ENCODE measurements at regions not wholly inside any gene's neighbourhood (a gene's known extent, or its start where the extent isn't known, plus 50 kb on each side); places are given as distances from the start of the nearest gene placed in this dataset.
"Not testable (repeated sequence)": the region's sequence is repeated elsewhere in the genome, so short reads cannot be mapped to it uniquely, and the experiment has no call there.

GRCh38 chr9:41463924-41464323 lies 274.8 kb upstream of the ZNG1F start:
- TF ChIP-seq POLR2A (IDR thresholded peaks at IDR 0.05; ENCODE audit: low read depth, low read length); CTCF (IDR thresholded peaks at IDR 0.05; ENCODE audit: extremely low read depth in 1 of 2, insufficient read depth in 1 of 2, low read depth in 1 of 2, low read length in 2 of 2); POLR2AphosphoS5 (IDR thresholded peaks at IDR 0.05; ENCODE audit: insufficient read depth, low read depth, low read length); MAX (IDR thresholded peaks at IDR 0.05; ENCODE audit: insufficient read depth, insufficient read length); JUN (IDR thresholded peaks at IDR 0.05; ENCODE audit: borderline replicate concordance, insufficient read depth, insufficient read length, low read depth); GATA2 (IDR thresholded peaks at IDR 0.05; ENCODE audit: insufficient read depth, insufficient read length, low read depth, low read length); EZH2 (IDR thresholded peaks at IDR 0.05; ENCODE audit: borderline replicate concordance, low read depth, low read length, severe bottlenecking); FOS (IDR thresholded peaks at IDR 0.05; ENCODE audit: borderline replicate concordance, insufficient read depth, low read length); MYC (IDR thresholded peaks at IDR 0.05; ENCODE audit: low read depth, low read length): not testable (repeated sequence)

All from endothelial cell of umbilical vein (primary cell).